Lower lobe of right lung (tissue), 2 donors: ENCODE measurements at regions not wholly inside any gene's neighbourhood (a gene's known extent, or its start where the extent isn't known, plus 50 kb on each side); places are given as distances from the start of the nearest gene placed in this dataset.

Source experiments
- ATAC-seq, 2 donors: fragments of 200-7000 bp; cut with Tn5 transposase; one replicate each; pipeline ENCODE4 v1.9.1; 2020 to 2022; ENCODE audit warnings: mild to moderate bottlenecking in 2 of 2, moderate library complexity in 2 of 2
- DNase-seq: peaks from one replicate; pipeline ENCODE4 v3.0.0-alpha.2; 2020
- H3K27ac ChIP-seq: fragments of 200-600 bp; one replicate; pipeline ENCODE4 v1.8.0; 2022
- H3K27me3 ChIP-seq: fragments of 200-600 bp; one replicate; pipeline ENCODE4 v1.8.0; 2022; ENCODE audit warnings: low read depth
- H3K36me3 ChIP-seq: fragments of 200-600 bp; one replicate; pipeline ENCODE4 v1.8.0; 2022; ENCODE audit warnings: mild to moderate bottlenecking
- H3K4me1 ChIP-seq: fragments of 200-600 bp; one replicate; pipeline ENCODE4 v1.8.0; 2022
- H3K4me3 ChIP-seq: fragments of 200-600 bp; one replicate; pipeline ENCODE4 v1.8.0; 2022; ENCODE audit warnings: mild to moderate bottlenecking
- H3K9me3 ChIP-seq: fragments of 200-600 bp; one replicate; pipeline ENCODE4 v1.8.0; 2022
- CTCF ChIP-seq: fragments of 200-600 bp; IDR thresholded peaks from one replicate; pipeline ENCODE4 v1.8.0; 2022; ENCODE audit warnings: antibody characterized with exemption, mild to moderate bottlenecking
- intact Hi-C: fragments of 100-400 bp; cut with DNase I; formaldehyde crosslinking; loops from one replicate; pipeline ENCODE4 v1.11.0; 2022
- donor health status: DM: no; HTN: yes; CAD: no; lungs with severe emphysema.

- no peak for ATAC-seq
- intact Hi-C loops = no loop called here
- H3K4me3 ChIP-seq = no peak overlapping the region
- no peaks in the 10 kb centered on the region for H3K9me3 ChIP-seq
- H3K27ac ChIP-seq = no peak overlapping the region
- H3K36me3 ChIP-seq = no peaks in the 10 kb centered on the region
- DNase-seq = no peak
- no peaks in the 10 kb centered on the region for H3K27me3 ChIP-seq
- TF ChIP-seq CTCF = no peak
- no peaks in the 10 kb centered on the region for H3K4me1 ChIP-seq
These were observed 1002.7 kb upstream of the PABPC4L start for GRCh38 chr4:135204311-135204710.

- H3K4me3 ChIP-seq = no peak overlapping the region
- no peak overlapping the region for H3K27ac ChIP-seq
- intact Hi-C loops = no loop called here
- no peak for TF ChIP-seq CTCF
- no peaks in the 10 kb centered on the region for H3K36me3 ChIP-seq
- DNase-seq (no peak), ATAC-seq (no peak)
- no peaks in the 10 kb centered on the region for H3K27me3 ChIP-seq
- H3K4me1 ChIP-seq = no peaks in the 10 kb centered on the region
- H3K9me3 ChIP-seq = no peaks in the 10 kb centered on the region
These were observed 999.5 kb upstream of the PABPC4L start for GRCh38 chr4:135201081-135201480.

- Histone ChIP-seq H3K27ac (no peak overlapping the region), H3K4me3 (no peak overlapping the region), H3K4me1 (no peaks in the 10 kb centered on the region), H3K27me3 (no peaks in the 10 kb centered on the region), H3K9me3 (no peaks in the 10 kb centered on the region), H3K36me3 (no peaks in the 10 kb centered on the region)
- DNase-seq (no peak), ATAC-seq (no peak)
- TF ChIP-seq CTCF = no peak
- intact Hi-C loops = no loop called here
These were observed 996.1 kb upstream of the PABPC4L start for GRCh38 chr4:135197641-135198040.

GRCh38 chr4:135194477-135194876 is 992.9 kb upstream of the PABPC4L start:
- H3K27ac ChIP-seq = no peak overlapping the region
- H3K9me3 ChIP-seq = no peaks in the 10 kb centered on the region
- no peak for TF ChIP-seq CTCF
- H3K36me3 ChIP-seq = no peaks in the 10 kb centered on the region
- DNase-seq (no peak), ATAC-seq (no peak)
- H3K27me3 ChIP-seq = no peaks in the 10 kb centered on the region
- H3K4me1 ChIP-seq = no peaks in the 10 kb centered on the region
- no peak overlapping the region for H3K4me3 ChIP-seq
- intact Hi-C loops = no loop called here

GRCh38 chr4:135192751-135193535 is 991.4 kb upstream of the PABPC4L start:
- ATAC-seq (no peak), DNase-seq (no peak)
- no peaks in the 10 kb centered on the region for H3K27me3 ChIP-seq

More at GRCh38 chr4:135192751-135193535, 991.4 kb upstream of the PABPC4L start:
- Histone ChIP-seq H3K36me3 (no peaks in the 10 kb centered on the region), H3K4me1 (no peaks in the 10 kb centered on the region), H3K9me3 (no peaks in the 10 kb centered on the region), H3K27ac (no peak overlapping the region), H3K4me3 (no peak overlapping the region)
- intact Hi-C loops = no loop called here
- no peak for TF ChIP-seq CTCF
